ENCODE measurements at regions not wholly inside any gene's neighbourhood (a gene's known extent, or its start where the extent isn't known, plus 50 kb on each side); places are given as distances from the start of the nearest gene placed in this dataset.
"Not testable (repeated sequence)": the region's sequence is repeated elsewhere in the genome, so short reads cannot be mapped to it uniquely, and the experiment has no call there.

- H3K36me3 ChIP-seq (ENCODE audit: control insufficient read depth, insufficient read depth, low read length), result no peaks in the 10 kb centered on the region
- no peaks in the 10 kb centered on the region for H3K27me3 ChIP-seq (ENCODE audit: control insufficient read depth, insufficient read depth, low read length)
- no peak for TF ChIP-seq CTCF (IDR thresholded peaks at IDR 0.05; ENCODE audit: insufficient read depth, low read length, poor library complexity, severe bottlenecking)
- no peak for DNase-seq (ENCODE audit: low read depth)
- no peak overlapping the region for H3K4me3 ChIP-seq (ENCODE audit: low read depth, low read length)
These were observed 86.7 kb upstream of the ELAC2 start for GRCh38 chr17:13104576-13104975.

GRCh38 chr17:13102477-13102876 is 84.7 kb upstream of the ELAC2 start:
- no peak for DNase-seq (ENCODE audit: low read depth)
- Histone ChIP-seq H3K36me3 (ENCODE audit: control insufficient read depth, insufficient read depth, low read length) (no peaks in the 10 kb centered on the region), H3K27me3 (ENCODE audit: control insufficient read depth, insufficient read depth, low read length) (no peaks in the 10 kb centered on the region), H3K4me3 (ENCODE audit: low read depth, low read length) (no peak overlapping the region)
- no peak for TF ChIP-seq CTCF (IDR thresholded peaks at IDR 0.05; ENCODE audit: insufficient read depth, low read length, poor library complexity, severe bottlenecking)

GRCh38 chr17:13099926-13100325 is 82.1 kb upstream of the ELAC2 start:
- no peak for DNase-seq (ENCODE audit: low read depth)
- Histone ChIP-seq H3K36me3 (ENCODE audit: control insufficient read depth, insufficient read depth, low read length) (no peaks in the 10 kb centered on the region), H3K4me3 (ENCODE audit: low read depth, low read length) (no peak overlapping the region), H3K27me3 (ENCODE audit: control insufficient read depth, insufficient read depth, low read length) (no peaks in the 10 kb centered on the region)
- no peak for TF ChIP-seq CTCF (IDR thresholded peaks at IDR 0.05; ENCODE audit: insufficient read depth, low read length, poor library complexity, severe bottlenecking)

GRCh38 chr17:13099089-13099735 is 81.4 kb upstream of the ELAC2 start:
- Histone ChIP-seq H3K4me3 (ENCODE audit: low read depth, low read length) (no peak overlapping the region), H3K36me3 (ENCODE audit: control insufficient read depth, insufficient read depth, low read length) (no peaks in the 10 kb centered on the region), H3K27me3 (ENCODE audit: control insufficient read depth, insufficient read depth, low read length) (no peaks in the 10 kb centered on the region)
- no peak for TF ChIP-seq CTCF (IDR thresholded peaks at IDR 0.05; ENCODE audit: insufficient read depth, low read length, poor library complexity, severe bottlenecking)
- DNase-seq (ENCODE audit: low read depth), result no peak

- no peak for DNase-seq (ENCODE audit: low read depth)
- TF ChIP-seq CTCF (IDR thresholded peaks at IDR 0.05; ENCODE audit: insufficient read depth, low read length, poor library complexity, severe bottlenecking), result no peak
- no peaks in the 10 kb centered on the region for H3K27me3 ChIP-seq (ENCODE audit: control insufficient read depth, insufficient read depth, low read length)
- H3K36me3 ChIP-seq (ENCODE audit: control insufficient read depth, insufficient read depth, low read length), result no peaks in the 10 kb centered on the region
- no peak overlapping the region for H3K4me3 ChIP-seq (ENCODE audit: low read depth, low read length)
These were observed 78.5 kb upstream of the ELAC2 start for GRCh38 chr17:13096291-13096690.

- DNase-seq (ENCODE audit: low read depth); H3K27me3 ChIP-seq (ENCODE audit: control insufficient read depth, insufficient read depth, low read length); H3K4me3 ChIP-seq (ENCODE audit: low read depth, low read length): not testable (repeated sequence)
These were observed 74.2 kb upstream of the ELAC2 start for GRCh38 chr17:13092010-13092409.

More at GRCh38 chr17:13092010-13092409, 74.2 kb upstream of the ELAC2 start:
- H3K36me3 ChIP-seq (ENCODE audit: control insufficient read depth, insufficient read depth, low read length), result not testable (repeated sequence)

All from kidney epithelial cell (primary cell).